SK-N-SH (cell line): ENCODE measurements at regions not wholly inside any gene's neighbourhood (a gene's known extent, or its start where the extent isn't known, plus 50 kb on each side); places are given as distances from the start of the nearest gene placed in this dataset.

Experiments
- ELF1 ChIP-seq: IDR thresholded peaks from 2 replicates; pipeline ENCODE4 v1.4.0; 2012
- EZH2phosphoT487 ChIP-seq: fragments of 200-600 bp; sonication (generic); IDR thresholded peaks from 2 replicates; pipeline ENCODE4 v1.6.1; 2017; ENCODE audit warnings: low read depth, mixed run types, mild to moderate bottlenecking, antibody characterized with exemption, moderate library complexity, borderline replicate concordance
- GABPA ChIP-seq: IDR thresholded peaks from 2 replicates; pipeline ENCODE4 v1.4.0; 2012; ENCODE audit warnings: low read depth, mild to moderate bottlenecking
- MEF2A ChIP-seq: IDR thresholded peaks from 2 replicates; pipeline ENCODE4 v1.4.0; 2012; ENCODE audit warnings: low read depth, borderline replicate concordance
- MXI1 ChIP-seq: IDR thresholded peaks from 2 replicates; pipeline ENCODE4 v1.6.1; 2012; ENCODE audit warnings: mild to moderate bottlenecking, low read depth, low read length, improper control_type of control experiment
- NFIC ChIP-seq: IDR thresholded peaks from 2 replicates; pipeline ENCODE4 v1.4.0; 2012; ENCODE audit warnings: borderline replicate concordance
- POLR2AphosphoS5 ChIP-seq: IDR thresholded peaks from 2 replicates; pipeline ENCODE4 v1.6.1; 2012; ENCODE audit warnings: low read depth, low read length
- SMC3 ChIP-seq: IDR thresholded peaks from 2 replicates; pipeline ENCODE4 v1.6.1; 2012; ENCODE audit warnings: low read depth, low read length, improper control_type of control experiment
- TF ChIP-seq, protein P1 (sequence below): fragments of 200-600 bp; sonication (generic); IDR thresholded peaks from 2 replicates; pipeline ENCODE4 v1.6.1; 2017; ENCODE audit warnings: antibody characterized with exemption, mild to moderate bottlenecking, moderate library complexity

DNA sequence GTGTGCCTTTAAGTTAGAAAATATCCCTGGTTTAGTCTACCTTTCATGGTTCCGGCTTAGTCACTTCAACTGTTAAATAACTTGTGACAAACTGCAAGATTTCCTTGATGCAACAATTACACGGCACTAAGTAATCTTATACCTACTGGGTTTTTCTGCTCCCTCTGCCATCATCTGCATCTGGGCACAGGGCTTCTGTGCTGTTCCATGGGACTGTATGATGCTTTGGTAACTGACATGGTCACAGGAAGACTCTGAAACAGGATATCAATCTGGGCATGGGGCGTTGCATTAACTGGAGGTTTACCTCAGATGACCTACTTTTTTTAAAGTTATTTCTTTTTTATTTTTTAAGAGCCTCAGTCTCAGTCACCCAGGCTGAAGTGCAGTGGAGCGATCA lies 365.4 kb downstream of the SS18 start:
- TF ChIP-seq, protein P1, sequence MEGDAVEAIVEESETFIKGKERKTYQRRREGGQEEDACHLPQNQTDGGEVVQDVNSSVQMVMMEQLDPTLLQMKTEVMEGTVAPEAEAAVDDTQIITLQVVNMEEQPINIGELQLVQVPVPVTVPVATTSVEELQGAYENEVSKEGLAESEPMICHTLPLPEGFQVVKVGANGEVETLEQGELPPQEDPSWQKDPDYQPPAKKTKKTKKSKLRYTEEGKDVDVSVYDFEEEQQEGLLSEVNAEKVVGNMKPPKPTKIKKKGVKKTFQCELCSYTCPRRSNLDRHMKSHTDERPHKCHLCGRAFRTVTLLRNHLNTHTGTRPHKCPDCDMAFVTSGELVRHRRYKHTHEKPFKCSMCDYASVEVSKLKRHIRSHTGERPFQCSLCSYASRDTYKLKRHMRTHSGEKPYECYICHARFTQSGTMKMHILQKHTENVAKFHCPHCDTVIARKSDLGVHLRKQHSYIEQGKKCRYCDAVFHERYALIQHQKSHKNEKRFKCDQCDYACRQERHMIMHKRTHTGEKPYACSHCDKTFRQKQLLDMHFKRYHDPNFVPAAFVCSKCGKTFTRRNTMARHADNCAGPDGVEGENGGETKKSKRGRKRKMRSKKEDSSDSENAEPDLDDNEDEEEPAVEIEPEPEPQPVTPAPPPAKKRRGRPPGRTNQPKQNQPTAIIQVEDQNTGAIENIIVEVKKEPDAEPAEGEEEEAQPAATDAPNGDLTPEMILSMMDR: no peak
- TF ChIP-seq NFIC (no peak), GABPA (no peak), POLR2AphosphoS5 (no peak), EZH2phosphoT487 (no peak), ELF1 (no peak), MEF2A (no peak), SMC3 (no peak), MXI1 (no peak)
